Spleen (tissue), 7 donors: ENCODE measurements at regions not wholly inside any gene's neighbourhood (a gene's known extent, or its start where the extent isn't known, plus 50 kb on each side); places are given as distances from the start of the nearest gene placed in this dataset.

Source experiments
- POLR2A ChIP-seq, 3 donors: fragments of 450-650 bp; IDR thresholded peaks; one replicate each; pipeline ENCODE4 v1.5.1; 2017; ENCODE audit warnings: antibody characterized with exemption in 3 of 3, mild to moderate bottlenecking in 1 of 3
- POLR2AphosphoS5 ChIP-seq, 3 donors: sonication (generic); formaldehyde crosslinking; IDR thresholded peaks; one replicate each; pipeline ENCODE4 v1.5.1; 2017; ENCODE audit warnings: antibody characterized with exemption in 3 of 3
- TF ChIP-seq, protein P1 (sequence below), 11 experiments: fragments of 200-600 bp in 7 of 11; fragments of 450-650 bp in 4 of 11; sonication (generic) in 4 of 11; IDR thresholded peaks in 8 of 11; conservative IDR thresholded peaks in 3 of 11; 1 replicate in 7 of 11; 2 replicates in 4 of 11; pipeline versions ENCODE4 v1.4.0 to v1.8.0; 2016 to 2021; ENCODE audit warnings: antibody characterized with exemption in 11 of 11, inconsistent platforms in 4 of 11, mild to moderate bottlenecking in 1 of 11
- donor health status: DM: no; HTN: no; CAD: no; lungs with moderate emphysema.
- donor health status: DM: no; HTN: no; CAD: no.
- donor health status: DM: no; HTN: no; CAD: no.

DNA sequence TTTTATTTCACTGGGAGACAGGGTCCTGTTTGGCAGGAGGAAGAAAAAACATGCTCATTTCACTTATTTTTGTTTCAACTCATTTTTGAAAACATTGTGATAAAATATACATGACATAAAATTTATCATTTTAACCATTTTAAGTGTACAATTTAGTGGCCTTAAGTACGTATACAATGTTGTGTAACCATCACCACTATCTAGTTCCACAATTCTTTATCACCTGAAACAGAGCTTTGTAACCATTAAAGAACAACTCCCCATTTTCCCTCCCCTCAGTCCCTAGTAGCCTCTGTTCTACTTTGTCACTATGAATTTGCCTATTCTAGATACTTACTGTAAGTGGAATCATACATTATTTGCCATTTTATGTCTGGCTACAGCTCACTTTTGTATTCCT lies 143.8 kb downstream of the GPAT3 start:
- TF ChIP-seq, protein P1, sequence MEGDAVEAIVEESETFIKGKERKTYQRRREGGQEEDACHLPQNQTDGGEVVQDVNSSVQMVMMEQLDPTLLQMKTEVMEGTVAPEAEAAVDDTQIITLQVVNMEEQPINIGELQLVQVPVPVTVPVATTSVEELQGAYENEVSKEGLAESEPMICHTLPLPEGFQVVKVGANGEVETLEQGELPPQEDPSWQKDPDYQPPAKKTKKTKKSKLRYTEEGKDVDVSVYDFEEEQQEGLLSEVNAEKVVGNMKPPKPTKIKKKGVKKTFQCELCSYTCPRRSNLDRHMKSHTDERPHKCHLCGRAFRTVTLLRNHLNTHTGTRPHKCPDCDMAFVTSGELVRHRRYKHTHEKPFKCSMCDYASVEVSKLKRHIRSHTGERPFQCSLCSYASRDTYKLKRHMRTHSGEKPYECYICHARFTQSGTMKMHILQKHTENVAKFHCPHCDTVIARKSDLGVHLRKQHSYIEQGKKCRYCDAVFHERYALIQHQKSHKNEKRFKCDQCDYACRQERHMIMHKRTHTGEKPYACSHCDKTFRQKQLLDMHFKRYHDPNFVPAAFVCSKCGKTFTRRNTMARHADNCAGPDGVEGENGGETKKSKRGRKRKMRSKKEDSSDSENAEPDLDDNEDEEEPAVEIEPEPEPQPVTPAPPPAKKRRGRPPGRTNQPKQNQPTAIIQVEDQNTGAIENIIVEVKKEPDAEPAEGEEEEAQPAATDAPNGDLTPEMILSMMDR (IDR thresholded peaks at IDR 0.05 in 8 of 11, conservative IDR thresholded peaks at IDR 0.05 in 3 of 11), result no peak
- no peak for TF ChIP-seq POLR2A (IDR thresholded peaks at IDR 0.05)
- no peak for TF ChIP-seq POLR2AphosphoS5 (IDR thresholded peaks at IDR 0.05)
